Gastrocnemius medialis (tissue), 4 donors: ENCODE measurements at regions not wholly inside any gene's neighbourhood (a gene's known extent, or its start where the extent isn't known, plus 50 kb on each side); places are given as distances from the start of the nearest gene placed in this dataset.

Source experiments
- ATAC-seq, 2 donors: fragments of 150-250 bp; one replicate each; pipeline ENCODE4 v1.9.1; 2016
- DNase-seq, 2 donors: peaks; one replicate each; pipeline ENCODE4 v3.0.0-alpha.2; 2019
- H3K27ac ChIP-seq, 4 donors: fragments of 200-600 bp; sonication (generic); 1 replicate in 1 of 4; 2 replicates in 3 of 4; pipeline ENCODE4 v1.5.1; 2016 to 2018; ENCODE audit warnings: mild to moderate bottlenecking in 2 of 4, moderate library complexity in 1 of 4
- H3K27me3 ChIP-seq, 3 donors: fragments of 200-600 bp; sonication (generic) in 2 of 3; 1 replicate in 1 of 3; 2 replicates in 2 of 3; pipeline versions ENCODE4 v1.5.1 to v1.6.0; 2016 to 2019; ENCODE audit warnings: mild to moderate bottlenecking in 1 of 3, moderate library complexity in 1 of 3
- H3K36me3 ChIP-seq, 2 donors: fragments of 200-600 bp; sonication (generic) in 1 of 2; one replicate each; pipeline ENCODE4 v1.5.1; 2017 to 2018
- H3K4me1 ChIP-seq, 2 donors: fragments of 200-600 bp; sonication (generic) in 1 of 2; one replicate each; pipeline ENCODE4 v1.5.1; 2016 to 2017; ENCODE audit warnings: mild to moderate bottlenecking in 2 of 2
- H3K4me3 ChIP-seq, 4 donors: fragments of 200-600 bp; sonication (generic) in 3 of 4; 1 replicate in 1 of 4; 2 replicates in 3 of 4; pipeline ENCODE4 v1.5.1; 2016 to 2019; ENCODE audit warnings: mild to moderate bottlenecking in 2 of 4
- H3K9me3 ChIP-seq, 3 donors: fragments of 200-600 bp; sonication (generic) in 2 of 3; 1 replicate in 1 of 3; 2 replicates in 2 of 3; pipeline ENCODE4 v1.5.1; 2016 to 2019
- CTCF ChIP-seq, 5 experiments: fragments of 450-650 bp in 3 of 5; fragments of 200-600 bp in 2 of 5; sonication (generic) in 2 of 5; IDR thresholded peaks in 4 of 5; conservative IDR thresholded peaks in 1 of 5; 1 replicate in 4 of 5; 2 replicates in 1 of 5; pipeline ENCODE4 v1.5.1; 2016 to 2019; ENCODE audit warnings: antibody characterized with exemption in 5 of 5, mild to moderate bottlenecking in 3 of 5, moderate library complexity in 3 of 5
- POLR2A ChIP-seq, 2 donors: fragments of 450-650 bp; IDR thresholded peaks; one replicate each; pipeline ENCODE4 v1.6.1; 2017; ENCODE audit warnings: antibody characterized with exemption in 2 of 2, mild to moderate bottlenecking in 2 of 2, moderate library complexity in 2 of 2
- in situ Hi-C, 4 donors: fragments of 200-750 bp; cut with MboI; loops; one replicate each; pipeline versions ENCODE4 v1.15.0 to v1.8.0; 2017; ENCODE audit warnings: low sequenced_read_pairs in 4 of 4
- intact Hi-C: fragments of 100-400 bp; cut with DNase I; formaldehyde crosslinking; loops from one replicate; pipeline ENCODE4 v1.15.1; 2023; ENCODE audit warnings: low total_unique reads

GRCh38 chrX:25154168-25154567, 138.4 kb upstream of the ARX start:
- intact Hi-C loops, result no loop called here
- Histone ChIP-seq H3K9me3 (no peaks in the 10 kb centered on the region), H3K27ac (no peak overlapping the region), H3K36me3 (no peaks in the 10 kb centered on the region), H3K4me3 (no peak overlapping the region), H3K4me1 (no peaks in the 10 kb centered on the region), H3K27me3 (no peaks in the 10 kb centered on the region)
- DNase-seq (no peak), ATAC-seq (no peak)
- in situ Hi-C loops, result no loop called here
- TF ChIP-seq POLR2A (IDR thresholded peaks at IDR 0.05) (no peak), CTCF (IDR thresholded peaks at IDR 0.05 in 4 of 5, conservative IDR thresholded peaks at IDR 0.05 in 1 of 5) (no peak)

GRCh38 chrX:25151749-25152148, 136.0 kb upstream of the ARX start:
- in situ Hi-C loops (no loop called here), intact Hi-C loops (no loop called here)
- TF ChIP-seq CTCF (IDR thresholded peaks at IDR 0.05 in 4 of 5, conservative IDR thresholded peaks at IDR 0.05 in 1 of 5), result no peak
- no peak for TF ChIP-seq POLR2A (IDR thresholded peaks at IDR 0.05)
- ATAC-seq, result no peak
- no peaks in the 10 kb centered on the region for H3K36me3 ChIP-seq
- no peak for DNase-seq
- H3K4me1 ChIP-seq, result no peaks in the 10 kb centered on the region
- H3K27me3 ChIP-seq, result no peaks in the 10 kb centered on the region
- H3K9me3 ChIP-seq, result no peaks in the 10 kb centered on the region
- no peak overlapping the region for H3K27ac ChIP-seq
- no peak overlapping the region for H3K4me3 ChIP-seq

DNA sequence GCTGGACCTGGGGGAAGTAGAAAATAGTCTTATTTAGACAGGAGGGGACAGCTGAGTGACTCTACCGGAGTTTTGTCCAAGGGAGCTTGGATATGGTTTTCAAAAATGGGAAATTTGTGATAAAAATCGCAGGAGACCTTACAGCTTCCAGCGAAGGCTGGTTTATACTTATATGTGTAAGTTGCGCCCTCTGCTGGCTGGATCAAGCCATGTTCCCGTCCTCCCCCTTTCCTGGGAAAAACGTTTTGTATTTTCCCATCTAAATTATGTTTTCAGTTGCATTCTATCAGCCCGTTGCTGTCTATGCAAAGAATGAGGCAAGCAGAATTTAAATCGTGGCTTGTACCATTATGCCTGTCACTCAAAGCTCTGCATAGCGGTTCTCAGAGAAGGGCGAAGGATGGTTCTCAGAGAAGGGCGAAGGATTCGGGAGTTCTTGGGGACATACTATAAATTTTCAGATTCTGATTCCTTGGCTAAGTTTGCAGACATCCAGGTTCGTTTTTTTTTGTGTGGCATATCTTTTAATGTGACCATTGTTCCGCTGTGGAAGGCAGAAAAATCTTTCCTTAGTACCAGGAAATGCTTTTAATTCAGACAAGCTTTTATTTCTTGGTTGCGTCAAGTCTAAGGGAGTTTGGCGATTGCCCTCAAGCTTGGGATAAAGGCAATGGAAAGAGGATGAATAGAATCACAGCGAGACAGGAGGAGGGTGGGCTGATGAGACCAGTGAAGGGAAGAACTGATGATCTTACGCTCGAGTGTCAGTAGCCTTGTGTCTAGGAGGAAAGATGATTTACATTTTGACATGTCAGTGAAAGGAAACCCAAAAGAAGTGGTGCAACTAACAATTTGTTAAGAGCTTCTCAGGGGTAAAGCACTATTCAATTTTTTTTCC, 128.5 kb upstream of the ARX start:
- H3K27me3 ChIP-seq, result no peaks in the 10 kb centered on the region

DNA sequence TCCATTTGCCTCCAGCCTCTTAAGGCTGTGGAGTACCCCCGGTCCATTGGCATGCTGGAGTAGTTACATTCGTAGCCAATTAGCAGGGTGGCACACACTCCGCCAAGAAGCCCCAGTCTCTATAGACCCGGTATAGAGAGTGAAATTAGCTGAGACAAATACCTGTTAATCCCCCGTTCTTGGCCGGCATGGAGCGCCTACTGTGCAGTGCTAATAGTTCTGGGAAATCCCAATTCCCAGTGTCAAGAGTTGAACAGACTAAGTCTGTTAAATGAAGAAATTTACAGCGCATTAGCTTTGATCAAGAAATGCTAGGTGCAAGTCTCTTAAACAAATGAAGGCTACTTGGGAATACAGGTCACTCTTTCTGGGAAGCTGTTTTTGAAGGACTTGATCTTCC, 127.8 kb upstream of the ARX start:
- no peaks in the 10 kb centered on the region for H3K4me1 ChIP-seq

More for the DNA sequence above, 128.5 kb upstream of the ARX start:
- Histone ChIP-seq H3K4me1 (no peaks in the 10 kb centered on the region), H3K27ac (no peak overlapping the region), H3K36me3 (no peaks in the 10 kb centered on the region), H3K4me3 (peak overlapping the region; percentile 15 to 36 (median 28)), H3K9me3 (no peaks in the 10 kb centered on the region)
- ATAC-seq (peak in 1 of 2 donors; percentile 60), DNase-seq (peak; percentile 3 to 13)
- intact Hi-C loops (loop anchor here (2.0 kb wide), 1 partner anchor 391 kb away; no protein-coding TSS in a partner anchor), in situ Hi-C loops (loop anchor here (5.0 to 25.0 kb wide), 7 partner anchors 289 to 407 kb away; no protein-coding TSS in a partner anchor)
- TF ChIP-seq CTCF (IDR thresholded peaks at IDR 0.05 in 4 of 5, conservative IDR thresholded peaks at IDR 0.05 in 1 of 5) (peak; percentile 50 to 77 (median 65)), POLR2A (IDR thresholded peaks at IDR 0.05) (no peak)

More for the DNA sequence above, 127.8 kb upstream of the ARX start:
- H3K4me3 ChIP-seq, result no peak overlapping the region
- H3K9me3 ChIP-seq, result no peaks in the 10 kb centered on the region
- no peak for DNase-seq
- TF ChIP-seq POLR2A (IDR thresholded peaks at IDR 0.05) (no peak), CTCF (IDR thresholded peaks at IDR 0.05 in 4 of 5, conservative IDR thresholded peaks at IDR 0.05 in 1 of 5) (no peak)
- no peaks in the 10 kb centered on the region for H3K36me3 ChIP-seq
- H3K27me3 ChIP-seq, result no peaks in the 10 kb centered on the region
- in situ Hi-C loops, result loop anchor here (5.0 to 25.0 kb wide), 7 partner anchors 289 to 406 kb away; no protein-coding TSS in a partner anchor
- ATAC-seq, result no peak
- intact Hi-C loops, result loop anchor here (2.0 kb wide), 1 partner anchor 305 kb away; no protein-coding TSS in a partner anchor
- no peak overlapping the region for H3K27ac ChIP-seq
